ENCODE measurements at regions not wholly inside any gene's neighbourhood (a gene's known extent, or its start where the extent isn't known, plus 50 kb on each side); places are given as distances from the start of the nearest gene placed in this dataset.

DNA sequence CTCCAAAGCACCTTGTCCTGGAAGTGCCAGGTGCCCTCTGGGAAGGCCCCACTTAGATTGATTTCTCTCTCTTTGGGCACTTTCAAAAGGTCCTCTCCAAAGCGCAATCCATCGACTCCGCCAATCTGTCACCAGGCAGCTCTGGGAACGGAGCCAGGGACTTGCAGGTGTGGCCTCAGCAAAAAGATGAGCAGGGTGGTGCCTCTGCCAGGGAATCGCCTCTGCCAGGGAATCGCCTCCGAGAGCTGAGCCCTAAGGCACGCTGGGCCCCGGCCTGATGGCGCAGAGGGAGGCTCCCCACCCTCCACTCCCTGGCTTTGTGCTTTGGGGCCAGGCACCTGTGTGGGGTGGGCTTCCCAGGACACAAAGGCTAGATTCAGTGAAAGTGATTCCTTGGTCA is 1391.3 kb downstream of the TBC1D22A start:
- H3K9me2 ChIP-seq (replicated peaks; ENCODE audit: low read depth, low read length) = no peaks in the 10 kb centered on the region

DNA sequence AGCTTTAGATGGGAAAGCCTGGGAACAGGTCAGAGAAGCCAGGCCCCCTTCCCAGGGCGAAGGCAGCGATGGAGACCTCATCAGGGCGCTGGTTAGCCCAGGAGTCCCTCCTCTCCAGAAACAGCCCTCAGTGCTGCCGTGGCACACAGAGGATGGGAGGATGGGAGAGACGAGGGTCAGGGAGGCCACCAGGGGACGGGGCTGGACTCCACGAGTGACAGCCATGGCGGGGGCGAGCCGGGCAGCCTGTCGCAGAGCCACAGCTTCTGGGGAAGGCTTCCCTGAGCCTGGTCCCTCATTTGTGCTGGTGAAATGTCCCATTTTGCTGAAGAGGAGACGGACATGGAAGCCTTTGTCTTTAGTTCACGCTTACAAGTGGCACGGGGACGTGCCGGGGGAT is 1390.5 kb downstream of the TBC1D22A start:
- Histone ChIP-seq H3K4me2 (ENCODE audit: low read depth, low read length, poor library complexity, severe bottlenecking) (no peak overlapping the region), H3F3A (ENCODE audit: low read depth) (no peaks in the 10 kb centered on the region), H3K27me3 (ENCODE audit: insufficient read depth, low read length, poor library complexity, severe bottlenecking) (no peaks in the 10 kb centered on the region), H3K9me2 (replicated peaks; ENCODE audit: low read depth, low read length) (no peaks in the 10 kb centered on the region), H3K9ac (ENCODE audit: low read depth, low read length, poor library complexity, severe bottlenecking) (no peak overlapping the region), H3K4me1 (ENCODE audit: insufficient read depth, low read length, poor library complexity, severe bottlenecking) (no peaks in the 10 kb centered on the region), H2AFZ (ENCODE audit: low read length) (no peak overlapping the region), H3K9me3 (ENCODE audit: insufficient read depth, low read depth, low read length) (no peaks in the 10 kb centered on the region; the same call in 1 of the 2 replicates), H4K20me1 (ENCODE audit: insufficient read depth, low read length, poor library complexity, severe bottlenecking) (no peaks in the 10 kb centered on the region), H3K79me2 (ENCODE audit: insufficient read depth, low read length) (no peaks in the 10 kb centered on the region), H3K4me3 (ENCODE audit: low read length, poor library complexity, severe bottlenecking) (no peak overlapping the region), H3K36me3 (ENCODE audit: insufficient read depth, low read length) (no peaks in the 10 kb centered on the region)
- TF ChIP-seq EZH2phosphoT487 (IDR thresholded peaks at IDR 0.05; ENCODE audit: borderline replicate concordance) (no peak), CTCF (conservative IDR thresholded peaks at IDR 0.05; ENCODE audit: low read length) (no peak)

More for the DNA sequence above, 1391.3 kb downstream of the TBC1D22A start:
- Histone ChIP-seq H3K9ac (ENCODE audit: low read depth, low read length, poor library complexity, severe bottlenecking) (no peak overlapping the region), H3K79me2 (ENCODE audit: insufficient read depth, low read length) (no peaks in the 10 kb centered on the region), H4K20me1 (ENCODE audit: insufficient read depth, low read length, poor library complexity, severe bottlenecking) (no peaks in the 10 kb centered on the region), H3F3A (ENCODE audit: low read depth) (no peaks in the 10 kb centered on the region), H3K4me2 (ENCODE audit: low read depth, low read length, poor library complexity, severe bottlenecking) (no peak overlapping the region), H3K9me3 (ENCODE audit: insufficient read depth, low read depth, low read length) (no peaks in the 10 kb centered on the region; the same call in 1 of the 2 replicates), H3K36me3 (ENCODE audit: insufficient read depth, low read length) (no peaks in the 10 kb centered on the region), H3K4me1 (ENCODE audit: insufficient read depth, low read length, poor library complexity, severe bottlenecking) (no peaks in the 10 kb centered on the region), H3K27me3 (ENCODE audit: insufficient read depth, low read length, poor library complexity, severe bottlenecking) (no peaks in the 10 kb centered on the region), H3K4me3 (ENCODE audit: low read length, poor library complexity, severe bottlenecking) (no peak overlapping the region), H2AFZ (ENCODE audit: low read length) (no peak overlapping the region)
- TF ChIP-seq EZH2phosphoT487 (IDR thresholded peaks at IDR 0.05; ENCODE audit: borderline replicate concordance) = no peak
- no peak for TF ChIP-seq CTCF (conservative IDR thresholded peaks at IDR 0.05; ENCODE audit: low read length)

DNA sequence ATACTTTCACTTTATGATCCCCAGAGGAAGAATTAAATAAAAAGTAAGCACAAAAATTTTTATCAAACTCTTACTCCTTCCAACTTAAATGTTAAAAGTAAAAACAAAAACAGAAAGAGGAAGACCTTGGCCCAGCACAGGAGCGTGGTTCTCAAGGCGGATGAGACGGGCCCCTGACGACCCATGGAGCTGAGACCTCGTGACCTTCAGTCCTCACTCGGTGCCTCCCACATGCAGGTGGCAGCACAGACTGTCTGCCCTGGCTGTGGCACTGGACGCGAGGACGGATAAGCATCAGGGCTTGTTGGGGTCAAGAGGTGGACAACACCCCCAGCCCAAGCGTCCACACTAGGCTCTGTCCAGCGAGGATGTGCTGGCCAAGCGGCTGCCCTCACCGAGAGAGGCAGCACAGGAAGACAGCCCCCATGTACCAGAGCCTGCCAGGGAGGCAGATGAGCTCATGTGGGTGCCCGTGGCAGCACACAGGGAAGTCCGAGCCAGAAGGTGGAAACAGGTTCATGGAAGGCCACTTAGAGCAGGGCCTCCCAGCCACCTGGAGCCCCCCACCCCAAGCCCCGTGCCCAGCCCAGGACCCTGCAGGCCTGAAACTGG is 1389.8 kb downstream of the TBC1D22A start:
- Histone ChIP-seq H3F3A (ENCODE audit: low read depth) (no peaks in the 10 kb centered on the region), H4K20me1 (ENCODE audit: insufficient read depth, low read length, poor library complexity, severe bottlenecking) (no peaks in the 10 kb centered on the region), H3K4me3 (ENCODE audit: low read length, poor library complexity, severe bottlenecking) (no peak overlapping the region), H3K27me3 (ENCODE audit: insufficient read depth, low read length, poor library complexity, severe bottlenecking) (no peaks in the 10 kb centered on the region), H3K36me3 (ENCODE audit: insufficient read depth, low read length) (no peaks in the 10 kb centered on the region), H3K4me2 (ENCODE audit: low read depth, low read length, poor library complexity, severe bottlenecking) (no peak overlapping the region), H3K9me3 (ENCODE audit: insufficient read depth, low read depth, low read length) (no peaks in the 10 kb centered on the region; the same call in 1 of the 2 replicates), H3K4me1 (ENCODE audit: insufficient read depth, low read length, poor library complexity, severe bottlenecking) (no peaks in the 10 kb centered on the region), H3K9me2 (replicated peaks; ENCODE audit: low read depth, low read length) (no peaks in the 10 kb centered on the region), H2AFZ (ENCODE audit: low read length) (no peak overlapping the region), H3K79me2 (ENCODE audit: insufficient read depth, low read length) (no peaks in the 10 kb centered on the region), H3K9ac (ENCODE audit: low read depth, low read length, poor library complexity, severe bottlenecking) (no peak overlapping the region)
- TF ChIP-seq EZH2phosphoT487 (IDR thresholded peaks at IDR 0.05; ENCODE audit: borderline replicate concordance) (no peak), CTCF (conservative IDR thresholded peaks at IDR 0.05; ENCODE audit: low read length) (no peak)
